ENCODE measurements at regions not wholly inside any gene's neighbourhood (a gene's known extent, or its start where the extent isn't known, plus 50 kb on each side); places are given as distances from the start of the nearest gene placed in this dataset.
"Not testable (repeated sequence)": the region's sequence is repeated elsewhere in the genome, so short reads cannot be mapped to it uniquely, and the experiment has no call there.

DNA sequence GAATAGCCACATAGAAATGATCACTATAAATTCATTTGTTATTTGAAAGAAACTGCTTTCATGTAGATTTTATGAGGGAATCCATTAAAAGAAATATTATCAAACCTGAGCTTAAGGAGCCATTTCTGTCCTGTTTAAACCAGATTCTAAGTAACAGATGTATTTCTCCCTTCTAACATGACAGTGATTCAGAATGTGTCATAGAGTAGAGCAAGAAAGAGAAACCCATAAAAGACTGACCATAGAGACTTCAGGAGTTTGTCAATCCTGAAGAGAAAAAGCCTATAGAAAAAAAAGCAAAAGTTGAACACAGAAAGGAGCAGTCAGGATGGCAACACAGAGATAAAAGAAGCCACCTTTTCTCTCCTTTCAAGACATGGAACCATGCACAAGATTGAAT, 390.6 kb downstream of the PRIM2 start:
- DNase-seq, result not testable (repeated sequence)

DNA sequence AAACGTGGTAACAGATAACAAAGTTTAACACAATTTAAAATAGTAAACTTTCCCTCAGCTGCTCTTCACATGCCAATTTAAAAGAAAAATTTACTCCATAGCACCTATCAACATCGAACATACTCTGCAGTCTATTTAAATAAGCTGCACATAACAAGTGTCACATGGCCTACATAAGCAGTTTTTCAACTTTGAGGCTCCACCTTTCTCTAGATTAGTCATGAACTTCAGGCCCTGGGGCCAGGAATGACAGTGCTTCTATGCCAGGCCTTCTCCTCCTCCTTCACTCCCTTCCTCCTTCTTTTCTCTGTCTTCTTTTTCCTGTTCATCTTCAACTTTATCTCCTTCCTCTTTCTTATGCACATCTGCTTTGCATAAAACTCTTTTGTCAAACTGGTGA, 405.1 kb downstream of the PRIM2 start:
- not testable (repeated sequence) for DNase-seq

DNA sequence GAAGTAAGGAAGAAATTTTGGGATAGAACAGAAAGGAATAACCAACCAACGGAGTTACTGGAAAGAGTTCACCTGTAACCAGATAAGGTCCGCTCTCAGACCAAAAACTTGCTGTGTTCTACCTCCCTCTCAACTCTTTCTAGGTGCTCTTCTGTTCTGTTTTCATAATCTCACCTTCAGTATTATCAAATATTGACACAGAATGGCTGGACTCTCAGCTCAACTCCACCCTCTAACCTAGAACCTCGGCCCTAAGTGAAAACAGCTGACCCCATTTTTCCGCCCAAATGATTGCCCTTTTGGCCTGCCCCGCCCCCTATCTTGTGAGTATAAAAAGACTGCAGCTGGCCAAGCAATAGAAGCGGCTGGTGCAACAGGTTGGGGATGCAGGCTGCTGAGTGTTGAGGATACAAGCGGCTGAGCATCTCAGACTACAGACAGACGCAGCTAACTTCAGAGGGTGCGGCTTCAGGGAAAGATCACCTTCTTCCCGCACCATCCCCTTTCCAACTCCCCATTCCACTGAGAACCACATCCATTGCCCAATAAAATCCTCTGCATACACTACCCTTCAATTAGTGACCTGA, 406.5 kb downstream of the PRIM2 start:
- not testable (repeated sequence) for DNase-seq

DNA sequence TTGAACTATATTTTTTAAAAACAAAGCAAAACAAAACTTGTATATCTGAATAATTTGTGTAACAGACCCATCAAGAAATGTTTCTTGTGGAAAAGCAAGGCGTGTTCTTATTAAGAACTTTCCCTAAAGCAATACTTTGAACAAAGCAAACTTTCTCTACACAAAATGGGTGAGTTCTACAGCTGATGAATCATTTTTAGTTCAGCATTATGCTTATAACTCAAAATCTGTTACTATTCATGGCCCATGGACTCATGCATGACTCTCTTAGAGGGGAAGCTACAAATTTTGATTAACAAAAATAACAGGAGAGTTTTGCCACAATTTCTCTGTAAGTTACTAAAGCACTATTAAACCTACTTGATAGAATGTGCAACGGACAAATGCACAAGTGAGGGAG, 412.0 kb downstream of the PRIM2 start:
- not testable (repeated sequence) for DNase-seq

DNA sequence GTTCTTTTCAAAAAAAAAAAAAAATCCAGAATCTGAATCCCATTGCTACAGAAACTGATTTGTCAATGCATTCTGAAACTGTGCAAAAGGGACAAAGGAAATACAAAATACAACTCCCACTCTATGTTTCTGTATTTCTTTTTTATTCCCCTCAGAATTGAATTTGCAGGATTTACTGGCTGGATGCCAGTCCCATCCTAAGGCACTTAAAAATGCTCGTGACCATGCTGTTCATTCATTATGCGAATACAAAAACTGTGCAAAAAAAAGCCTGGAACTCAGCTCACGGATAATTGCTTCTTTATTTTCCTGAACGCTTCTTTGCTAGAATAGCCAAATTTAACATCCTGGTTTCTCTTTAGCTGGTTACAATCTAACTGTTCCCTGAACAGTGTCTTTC, 413.3 kb downstream of the PRIM2 start:
- DNase-seq, result not testable (repeated sequence)

DNA sequence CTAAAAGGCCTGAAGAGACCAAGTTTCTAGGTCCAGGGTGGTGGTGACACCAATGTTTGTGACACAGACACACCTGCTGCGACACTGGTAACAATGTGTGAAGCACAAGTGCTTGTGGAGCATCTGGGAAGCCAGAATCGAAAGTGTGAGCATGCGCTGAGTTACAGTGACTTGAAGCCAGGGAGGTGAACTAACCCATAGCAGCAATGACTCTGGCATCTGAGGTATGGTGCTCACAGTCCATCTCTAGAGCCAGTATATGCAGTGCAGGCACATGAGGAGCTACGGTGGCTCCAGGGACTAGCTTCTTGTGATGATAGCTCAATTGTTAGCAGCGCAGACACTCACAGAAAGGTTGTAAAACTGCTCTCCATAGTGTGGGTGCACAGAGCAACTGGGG, 430.3 kb downstream of the PRIM2 start:
- DNase-seq, result not testable (repeated sequence)

DNA sequence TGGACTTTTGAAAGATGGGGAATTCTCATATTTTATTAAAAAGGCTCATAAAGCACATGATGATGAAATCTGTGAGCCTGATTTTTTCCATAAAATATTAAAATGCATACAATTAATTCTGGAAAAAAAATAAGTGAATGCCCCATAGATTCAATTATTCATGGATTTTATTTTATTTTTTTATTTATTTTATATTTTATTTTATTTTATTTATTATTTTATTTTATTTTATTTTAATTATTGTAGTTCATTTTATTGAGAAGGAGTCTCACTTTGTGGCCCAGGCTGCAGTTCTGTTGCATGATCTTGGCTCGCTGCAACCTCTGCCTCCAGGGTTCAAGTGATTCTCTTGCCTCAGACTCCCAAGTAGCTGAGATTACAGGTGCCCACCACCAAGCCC, 442.4 kb downstream of the PRIM2 start:
- not testable (repeated sequence) for DNase-seq

DNA sequence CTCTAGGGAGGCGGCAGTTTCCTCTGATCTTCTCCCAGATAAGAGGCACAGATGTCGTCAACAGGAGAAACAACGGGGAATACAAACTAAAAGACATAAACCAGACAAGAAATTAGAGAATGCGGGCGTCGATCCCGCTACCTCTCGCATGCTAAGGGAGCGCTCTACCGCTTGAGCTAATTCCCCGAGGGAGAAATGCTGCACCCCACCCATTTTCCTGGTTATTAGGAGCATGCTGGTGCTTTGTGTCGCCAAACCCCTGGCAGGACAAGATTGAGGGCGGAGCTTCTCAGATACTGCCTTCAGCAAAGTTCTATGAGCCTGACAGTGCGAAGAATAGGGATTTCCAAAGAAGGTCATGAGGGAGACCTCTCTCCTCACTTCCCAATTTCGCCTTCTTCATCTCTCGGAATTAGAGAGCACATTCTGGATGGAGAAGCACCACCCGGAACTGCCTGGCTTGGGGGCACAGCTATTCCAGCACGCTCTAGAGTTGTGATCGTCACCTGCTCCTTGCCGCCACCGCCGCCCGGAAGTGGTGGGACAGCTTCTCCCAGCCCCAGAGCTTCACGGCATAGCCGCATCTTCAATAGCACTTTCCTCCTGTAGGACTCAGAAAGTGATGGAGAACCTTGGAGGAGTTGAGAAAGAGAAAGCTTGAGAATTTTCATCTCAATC, 475.4 kb downstream of the PRIM2 start:
- not testable (repeated sequence) for DNase-seq

DNA sequence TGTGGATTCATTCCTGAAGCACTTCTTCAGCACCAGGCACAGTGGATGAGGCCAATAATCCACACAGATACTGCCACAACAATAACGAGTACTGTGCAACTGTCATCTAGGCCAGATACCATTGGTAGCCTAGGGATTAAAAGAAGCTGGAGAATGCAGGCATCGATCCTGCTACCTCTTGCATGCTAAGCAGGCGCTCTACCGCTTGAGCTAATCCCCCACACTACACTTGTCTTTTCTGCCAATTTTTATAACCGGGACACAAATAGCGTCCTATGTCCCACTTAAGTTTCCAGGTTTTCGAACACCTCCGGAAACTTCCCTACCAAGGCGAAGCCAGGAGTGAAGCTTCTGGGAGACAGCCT, 475.9 kb downstream of the PRIM2 start:
- not testable (repeated sequence) for DNase-seq

DNA sequence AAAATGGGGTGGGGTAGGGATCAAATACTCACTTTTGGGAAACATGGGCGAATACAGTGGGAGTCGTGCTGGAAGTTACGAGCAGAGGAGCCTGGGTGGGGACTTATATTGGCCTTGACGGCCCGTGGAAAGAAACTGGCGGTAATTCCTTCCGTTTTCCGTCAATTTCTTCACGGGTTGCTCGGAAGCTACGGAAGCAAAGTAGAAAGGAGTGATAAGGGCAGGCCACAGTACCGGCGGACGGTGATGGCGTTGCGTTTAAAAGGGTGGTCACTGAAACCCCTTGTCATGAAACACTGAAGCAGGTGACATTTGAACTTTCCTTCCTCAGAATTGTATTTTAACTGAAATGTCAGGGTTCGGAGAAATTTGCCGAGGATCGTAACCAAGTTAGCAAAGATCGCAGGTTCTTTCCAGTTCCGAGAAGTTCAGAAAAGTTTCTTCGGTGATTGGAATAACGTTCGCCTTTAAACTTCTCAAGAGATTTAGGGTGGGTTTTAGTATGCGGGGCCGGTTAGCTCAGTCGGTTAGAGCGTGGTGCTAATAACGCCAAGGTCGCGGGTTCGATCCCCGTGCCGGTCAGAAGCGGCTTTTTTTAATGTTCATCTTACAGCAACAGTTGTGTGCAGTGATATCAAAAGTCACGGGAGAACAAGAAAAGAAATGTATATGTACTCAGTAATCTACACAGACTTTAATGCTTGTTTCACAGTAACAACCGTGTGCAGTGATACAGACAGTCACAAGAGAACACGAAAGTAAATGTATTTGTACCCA, 482.5 kb downstream of the PRIM2 start:
- DNase-seq, result not testable (repeated sequence)

DNA sequence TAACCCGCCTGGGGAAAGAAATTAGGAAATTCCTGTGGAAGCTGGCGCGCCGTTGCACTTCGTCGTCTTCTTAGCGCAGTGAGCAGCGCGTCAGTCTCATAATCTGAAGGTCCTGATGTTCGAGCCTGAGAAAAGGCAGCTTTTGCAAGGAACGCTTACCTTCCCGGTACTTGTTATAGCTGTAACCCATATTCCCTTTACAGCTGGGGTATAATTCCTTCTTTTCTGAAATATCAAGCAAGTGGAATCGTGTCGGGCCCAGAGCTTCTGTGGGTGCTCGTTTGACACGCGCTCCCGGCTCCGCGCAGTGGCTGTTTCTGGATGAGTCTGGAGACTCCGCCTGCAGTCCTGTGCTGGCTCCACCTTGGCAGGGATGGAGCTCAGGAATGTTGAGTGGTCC, 491.2 kb downstream of the PRIM2 start:
- not testable (repeated sequence) for DNase-seq

DNA sequence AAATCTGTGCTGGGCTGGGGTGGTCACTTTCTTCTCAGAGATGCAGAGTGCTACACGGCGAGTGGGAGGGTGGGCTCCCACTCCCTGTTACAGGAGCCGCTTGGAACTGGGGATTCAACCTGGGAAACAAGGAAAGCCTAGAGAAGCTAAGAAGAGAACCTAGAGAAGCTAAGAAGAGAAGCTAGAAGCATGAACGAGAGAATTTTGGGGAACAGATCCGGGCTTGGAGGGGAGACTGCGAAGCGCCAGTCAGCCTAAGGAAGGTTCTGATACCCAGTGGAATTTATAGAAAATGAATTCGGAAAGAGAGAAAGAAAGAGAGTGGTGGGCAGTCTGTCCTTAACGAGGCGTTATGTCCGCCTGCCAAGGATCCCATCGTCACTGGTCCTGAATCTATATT, 492.0 kb downstream of the PRIM2 start:
- DNase-seq, result not testable (repeated sequence)

DNA sequence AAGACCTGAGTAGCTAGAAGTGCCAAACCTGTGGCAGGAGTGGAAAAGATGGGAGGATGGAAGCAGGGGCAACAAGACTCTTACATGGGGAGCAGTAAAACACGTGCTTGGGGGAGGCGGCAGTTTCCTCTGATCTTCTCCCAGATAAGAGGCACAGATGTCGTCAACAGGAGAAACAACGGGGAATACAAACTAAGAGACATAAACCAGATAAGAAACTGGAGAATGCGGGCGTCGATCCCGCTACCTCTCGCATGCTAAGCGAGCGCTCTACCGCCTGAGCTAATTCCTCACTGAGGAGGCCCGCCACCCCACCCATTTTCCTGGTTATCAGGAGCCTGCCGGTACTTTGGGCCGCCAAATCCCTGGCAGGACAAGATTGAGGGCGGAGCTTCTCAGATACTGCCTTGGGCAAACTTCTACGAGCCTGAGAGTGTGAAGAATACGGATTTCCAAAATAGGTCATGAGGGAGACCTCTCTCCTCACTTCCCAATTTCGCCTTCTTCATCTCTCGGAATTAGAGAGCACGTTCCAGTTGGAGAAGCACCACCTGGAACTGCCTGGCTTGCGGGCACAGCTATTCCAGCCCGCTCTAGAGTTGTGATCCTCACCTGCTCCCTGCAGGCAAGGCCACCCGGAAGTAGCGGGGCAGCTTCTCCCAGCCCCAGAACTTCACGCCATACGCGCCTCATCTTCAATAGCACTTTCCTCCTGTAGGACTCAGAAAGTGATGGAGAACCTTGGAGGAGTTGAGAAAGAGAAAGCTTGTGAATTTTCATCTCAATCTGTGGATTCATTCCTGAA, 496.0 kb downstream of the PRIM2 start:
- DNase-seq, result not testable (repeated sequence)

DNA sequence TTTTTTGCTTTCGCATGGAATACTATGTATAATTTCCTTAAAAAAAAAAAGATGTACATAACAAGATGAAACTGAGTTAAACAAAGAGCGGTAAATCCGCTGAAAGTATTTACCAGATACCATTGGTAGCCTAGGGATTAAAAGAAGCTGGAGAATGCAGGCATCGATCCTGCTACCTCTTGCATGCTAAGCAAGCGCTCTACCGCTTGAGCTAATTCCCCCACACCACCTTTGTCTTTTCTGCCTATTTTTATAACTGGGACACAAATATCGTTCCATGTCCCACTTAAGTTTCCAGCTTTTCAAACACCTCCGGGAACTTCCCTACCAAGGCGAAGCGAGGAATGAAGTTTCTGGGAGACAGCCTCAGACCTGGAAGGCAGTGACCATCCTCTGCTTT, 498.4 kb downstream of the PRIM2 start:
- DNase-seq, result not testable (repeated sequence)

DNA sequence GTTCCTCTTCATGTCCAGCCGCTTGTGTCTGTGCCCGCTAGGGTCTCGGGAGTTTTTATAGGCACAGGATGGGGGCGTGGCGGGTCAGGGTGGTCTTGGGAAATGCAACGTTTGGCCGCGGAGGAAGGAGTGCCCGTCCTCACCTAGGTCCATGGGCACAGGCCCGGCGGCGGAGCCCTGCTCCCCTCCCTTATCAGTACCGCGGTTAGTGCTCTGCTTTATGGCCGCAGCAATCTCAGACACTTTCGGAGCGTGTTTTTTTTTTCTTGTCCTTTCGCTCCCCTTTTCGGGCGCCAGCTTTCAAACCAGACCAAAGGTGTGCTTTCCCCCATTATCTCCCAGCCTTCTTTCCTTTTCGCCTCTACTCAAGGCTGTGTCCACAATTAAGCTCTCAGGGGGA, 503.9 kb downstream of the PRIM2 start:
- not testable (repeated sequence) for DNase-seq

DNA sequence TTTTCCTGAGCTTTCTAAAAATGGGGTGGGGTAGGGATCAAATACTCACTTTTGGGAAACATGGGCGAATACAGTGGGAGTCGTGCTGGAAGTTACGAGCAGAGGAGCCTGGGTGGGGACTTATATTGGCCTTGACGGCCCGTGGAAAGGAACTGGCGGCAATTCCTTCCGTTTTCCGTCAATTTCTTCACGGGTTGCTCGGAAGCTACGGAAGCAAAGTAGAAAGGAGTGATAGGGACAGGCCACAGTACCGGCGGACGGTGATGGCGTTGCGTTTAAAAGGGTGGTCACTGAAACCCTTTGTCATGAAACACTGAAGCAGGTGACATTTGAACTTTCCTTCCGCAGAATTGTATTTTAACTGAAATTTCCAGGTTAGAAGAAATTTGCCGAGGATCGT, 505.0 kb downstream of the PRIM2 start:
- DNase-seq, result not testable (repeated sequence)

DNA sequence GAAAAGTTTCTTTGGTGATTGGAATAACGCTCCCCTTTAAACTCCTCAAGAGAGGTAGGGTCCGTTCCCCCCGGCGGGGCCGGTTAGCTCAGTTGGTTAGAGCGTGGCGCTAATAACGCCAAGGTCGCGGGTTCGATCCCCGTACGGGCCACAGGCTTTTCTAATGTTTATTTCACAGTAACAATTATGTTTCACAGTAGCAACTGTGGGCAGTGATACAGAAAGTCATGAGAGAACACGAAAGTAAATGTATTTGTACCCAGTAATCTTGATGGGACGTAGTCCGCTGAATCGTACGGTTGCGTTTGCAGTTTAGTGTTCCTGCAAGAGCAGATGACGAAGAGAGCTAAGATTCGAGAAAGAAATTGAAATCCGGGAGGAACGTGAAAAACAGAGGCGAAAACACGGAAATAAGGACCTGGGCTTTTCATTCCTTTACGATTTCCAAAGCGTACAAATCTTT, 505.5 kb downstream of the PRIM2 start:
- no peak for DNase-seq

DNA sequence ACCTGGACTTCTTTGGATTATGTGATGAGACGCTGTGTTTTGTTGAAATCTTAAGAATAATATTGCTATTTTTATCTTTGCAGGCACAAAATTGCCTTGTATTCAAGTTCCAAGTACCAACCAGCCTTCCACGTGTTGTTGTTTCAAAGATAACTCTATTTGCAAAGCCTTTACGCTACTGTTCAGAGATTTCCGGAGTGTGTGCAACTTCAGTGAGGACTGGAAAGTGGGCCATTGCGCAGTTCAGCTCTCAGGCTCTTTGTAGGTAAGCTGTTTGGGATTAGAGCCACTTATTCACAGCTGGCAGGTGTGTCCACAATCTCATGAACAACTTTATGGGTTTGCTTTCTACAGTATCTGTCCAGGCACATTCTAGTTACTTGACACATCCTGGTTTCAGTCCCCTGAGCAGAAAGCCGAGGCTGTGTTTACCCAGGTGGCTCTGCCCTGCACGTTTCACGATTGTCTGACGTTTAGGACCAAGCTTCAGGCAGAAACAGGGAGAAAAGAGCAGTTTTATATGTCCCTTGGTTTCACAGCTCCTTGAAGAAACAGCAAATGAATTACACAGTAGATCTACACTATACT, 520.3 kb downstream of the PRIM2 start:
- DNase-seq, result not testable (repeated sequence)

DNA sequence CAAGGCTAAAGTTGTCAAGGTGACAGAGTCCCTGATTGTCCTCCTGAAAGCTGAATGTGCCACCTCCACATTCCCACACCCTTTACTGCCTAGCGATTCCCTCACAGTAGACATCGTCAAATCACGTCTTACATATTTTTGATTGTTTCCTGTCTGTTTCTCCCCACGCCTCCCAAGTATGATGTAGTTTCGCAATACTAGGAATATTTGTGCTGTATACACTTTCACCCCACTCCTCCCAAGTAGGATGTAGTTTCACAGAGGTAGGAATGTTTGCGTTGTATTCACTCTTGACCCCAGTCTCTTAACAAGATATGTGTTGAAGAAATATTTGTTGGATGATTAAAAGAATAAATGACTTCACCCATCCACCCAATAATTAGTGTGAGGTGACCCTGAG, 524.1 kb downstream of the PRIM2 start:
- DNase-seq, result not testable (repeated sequence)

DNA sequence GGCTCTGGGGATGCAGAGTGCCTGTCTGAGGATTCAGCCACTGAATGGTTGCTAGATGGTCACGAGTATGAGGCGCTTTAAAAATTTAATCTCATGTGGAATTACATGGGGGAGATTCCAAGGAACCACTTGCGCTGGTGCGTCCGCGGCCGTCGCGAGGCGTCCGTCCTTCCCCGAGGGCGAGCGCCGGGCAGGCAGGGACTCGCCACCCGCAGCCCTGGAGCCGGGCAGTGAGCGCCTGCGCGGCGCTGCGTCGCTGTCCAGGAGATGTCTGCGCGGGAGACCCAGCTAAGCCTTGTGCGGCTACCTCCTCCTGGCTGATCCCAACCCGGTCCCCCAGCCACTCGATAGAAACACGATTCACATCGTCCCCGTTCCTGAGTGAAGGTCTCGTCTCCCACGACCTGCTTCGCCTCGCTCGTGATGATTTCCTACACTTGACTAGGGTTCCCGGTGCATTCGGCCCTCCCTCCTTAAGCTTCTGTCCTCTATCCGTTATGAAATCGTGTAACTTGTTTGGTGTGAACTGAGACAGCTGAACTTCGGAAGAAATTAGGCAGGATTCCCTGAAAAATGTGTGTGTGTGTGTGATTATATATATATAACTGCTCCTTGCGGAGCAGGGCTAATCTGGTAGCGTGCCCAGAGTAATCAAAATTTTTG, 536.4 kb downstream of the PRIM2 start:
- not testable (repeated sequence) for DNase-seq

DNA sequence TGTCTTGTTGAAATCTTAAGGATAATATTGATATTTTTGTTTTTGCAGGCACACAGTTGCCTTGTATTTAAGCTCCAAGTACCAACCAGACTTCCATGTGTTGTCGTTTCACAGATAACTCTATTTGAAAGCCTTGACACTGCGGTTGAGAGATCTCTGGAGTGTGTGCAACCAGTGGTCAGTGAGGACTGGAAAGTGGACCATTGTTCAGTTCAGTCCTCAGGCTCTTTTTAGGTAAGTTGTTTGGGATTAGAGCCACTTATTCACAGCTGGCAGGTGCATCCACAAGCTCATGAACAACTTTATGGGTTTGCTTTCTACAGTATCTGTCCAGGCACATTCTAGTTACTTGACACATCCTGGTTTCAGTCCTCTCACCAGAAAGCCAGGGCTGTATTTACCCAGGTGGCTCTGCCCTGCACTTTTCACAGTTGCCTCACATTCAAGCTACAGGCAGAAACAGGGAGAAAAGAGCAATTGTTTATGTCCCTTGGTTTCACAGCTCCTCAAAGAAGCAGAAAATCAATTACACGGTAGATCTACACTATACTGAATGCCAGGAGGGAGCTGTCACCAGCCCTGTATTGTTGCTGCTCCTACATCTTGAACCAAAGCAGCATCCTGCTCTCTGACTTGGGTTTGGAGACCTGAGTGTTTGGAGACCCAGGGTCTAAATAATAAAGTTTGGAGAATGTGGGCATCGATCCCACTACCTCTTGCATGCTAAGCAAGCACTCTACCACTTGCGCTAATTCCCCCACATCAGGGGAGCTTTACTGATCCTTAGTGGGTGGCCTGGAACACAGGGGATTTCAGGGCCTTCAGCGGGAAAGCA, 543.3 kb downstream of the PRIM2 start:
- DNase-seq, result not testable (repeated sequence)

Data from NCI-H446 (cell line).